ENCODE measurements at regions not wholly inside any gene's neighbourhood (a gene's known extent, or its start where the extent isn't known, plus 50 kb on each side); places are given as distances from the start of the nearest gene placed in this dataset.

DNA sequence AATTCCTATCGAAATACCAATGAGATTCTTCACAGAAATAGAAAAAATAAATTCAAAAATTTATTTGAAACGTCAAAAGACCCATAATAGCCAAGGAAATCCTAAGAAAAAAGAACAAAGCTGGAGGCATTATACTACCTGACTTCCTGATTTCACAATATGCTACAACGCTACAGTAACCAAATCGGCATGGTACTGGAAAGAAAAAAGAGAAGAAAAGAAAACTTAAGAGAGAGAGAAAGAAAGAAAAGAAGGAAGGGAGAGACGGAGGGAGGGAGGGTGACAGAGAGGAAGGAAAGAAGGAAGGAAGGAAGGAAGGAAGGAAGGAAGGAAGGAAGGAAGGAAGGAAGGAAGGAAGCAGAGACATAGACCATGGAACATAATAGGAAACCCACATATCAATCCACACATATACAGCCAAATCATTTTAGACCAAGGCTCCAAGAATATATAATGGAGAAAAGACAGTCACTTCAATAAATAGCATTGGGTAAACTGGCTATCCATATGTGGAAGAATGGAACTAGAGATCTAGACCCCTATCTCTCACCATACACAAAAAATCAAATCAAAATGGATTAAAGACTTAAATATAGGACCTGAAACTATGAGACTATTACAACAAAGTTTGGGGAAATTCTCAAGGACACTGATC is 118.6 kb upstream of the CNTN4 start:
- DNase-seq (ENCODE audit: extremely low read depth in 1 of 11, low read depth in 9 of 11, low spot score in 4 of 11): no peak

DNA sequence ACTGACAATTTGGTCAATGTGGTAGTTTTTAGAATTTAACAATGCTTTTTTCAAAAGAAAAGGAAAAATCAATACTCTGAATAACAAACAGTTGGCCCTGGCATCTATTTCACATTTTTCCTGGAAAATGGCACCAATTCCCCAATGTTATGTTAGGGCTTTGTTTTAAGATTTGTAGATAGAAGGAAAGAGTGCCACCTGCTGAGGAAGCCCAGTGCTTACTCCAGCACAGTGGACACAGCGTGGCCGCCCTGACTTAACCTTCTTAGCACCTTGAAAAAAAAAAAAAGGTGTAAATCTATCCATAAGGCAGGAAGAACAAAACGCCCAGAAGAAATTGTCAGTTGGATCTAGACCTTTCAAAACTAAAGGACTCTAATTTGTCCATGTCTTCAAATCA is 110.7 kb upstream of the CNTN4 start:
- DNase-seq (ENCODE audit: extremely low read depth in 1 of 11, low read depth in 9 of 11, low spot score in 4 of 11): no peak

DNA sequence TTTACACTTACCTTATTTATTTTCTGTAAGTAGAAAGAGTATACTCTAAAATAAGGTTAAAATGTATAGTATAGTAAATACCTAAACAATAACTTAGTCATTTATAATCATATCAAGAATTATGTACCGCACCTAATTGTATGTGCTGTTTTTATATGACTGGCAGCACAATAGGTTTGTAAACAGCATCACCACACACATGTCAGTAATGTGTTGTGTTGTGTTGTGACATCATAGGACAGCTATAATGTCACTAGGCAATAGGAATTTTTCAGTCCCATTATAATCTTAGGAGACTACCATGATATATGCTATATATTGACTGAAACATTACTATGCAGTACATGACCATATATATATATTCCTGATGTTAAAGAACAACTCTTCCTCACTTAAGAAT is 99.9 kb upstream of the CNTN4 start:
- no peak for DNase-seq (ENCODE audit: extremely low read depth in 1 of 11, low read depth in 9 of 11, low spot score in 4 of 11)

DNA sequence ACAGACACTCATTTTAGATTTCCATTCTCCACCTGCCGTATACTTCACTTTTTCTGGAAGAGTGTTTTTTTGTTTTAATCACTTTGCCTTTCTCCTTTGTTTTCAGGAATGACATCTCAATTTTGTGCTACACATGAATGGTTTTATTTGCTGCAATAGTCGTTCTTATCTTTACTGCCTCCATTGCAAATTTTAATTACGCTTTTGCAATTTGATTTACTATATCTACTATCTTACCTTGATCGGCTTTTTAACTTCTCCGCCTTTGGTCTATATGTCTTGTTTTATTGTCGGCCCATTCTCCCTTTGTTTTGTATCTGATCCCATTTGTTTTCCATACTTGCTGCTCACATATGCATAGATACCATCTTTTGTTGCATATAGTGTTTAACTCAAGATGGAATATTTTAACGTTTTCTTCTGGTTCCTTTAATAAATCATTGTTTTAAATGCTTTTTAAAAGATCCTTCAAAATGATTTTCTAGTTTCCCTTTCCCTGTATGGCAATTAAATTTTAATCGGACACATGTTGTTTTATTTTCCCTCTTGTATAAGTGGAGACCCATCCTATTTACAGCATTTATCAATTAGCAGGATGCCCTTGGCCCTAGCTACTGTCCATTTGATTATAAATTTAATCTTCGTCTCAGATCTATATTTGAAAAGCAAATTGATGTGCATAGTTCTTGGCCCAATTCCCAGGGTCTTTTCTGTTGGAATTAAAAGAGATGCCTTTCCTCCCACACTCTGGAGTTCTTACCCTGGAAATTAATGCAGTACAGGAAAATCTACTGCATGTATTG is 97.2 kb upstream of the CNTN4 start:
- DNase-seq (ENCODE audit: extremely low read depth in 1 of 11, low read depth in 9 of 11, low spot score in 4 of 11): peak in 7 of 11 donors; percentile 9 to 43 (median 18)

DNA sequence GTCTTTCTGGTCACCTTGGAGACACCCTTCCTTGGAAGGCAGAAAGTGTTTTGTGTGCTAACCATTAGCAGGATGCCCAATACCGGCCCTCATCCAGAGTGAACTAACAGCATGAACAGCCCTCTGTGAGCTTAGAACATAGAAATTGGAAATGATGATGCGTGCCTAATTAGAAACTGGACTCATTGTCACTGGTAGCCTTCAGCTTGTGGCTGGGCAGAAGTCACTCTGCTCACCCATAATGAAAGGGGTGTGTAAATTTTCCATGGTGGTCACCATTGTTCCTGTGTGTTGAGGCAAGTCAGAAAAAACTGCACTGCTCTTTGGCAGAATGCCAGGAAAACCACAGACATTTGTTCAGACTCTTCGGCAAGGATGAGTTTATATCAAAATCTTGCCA is 74.7 kb upstream of the CNTN4 start:
- no peak for DNase-seq (ENCODE audit: extremely low read depth in 1 of 11, low read depth in 9 of 11, low spot score in 4 of 11)

DNA sequence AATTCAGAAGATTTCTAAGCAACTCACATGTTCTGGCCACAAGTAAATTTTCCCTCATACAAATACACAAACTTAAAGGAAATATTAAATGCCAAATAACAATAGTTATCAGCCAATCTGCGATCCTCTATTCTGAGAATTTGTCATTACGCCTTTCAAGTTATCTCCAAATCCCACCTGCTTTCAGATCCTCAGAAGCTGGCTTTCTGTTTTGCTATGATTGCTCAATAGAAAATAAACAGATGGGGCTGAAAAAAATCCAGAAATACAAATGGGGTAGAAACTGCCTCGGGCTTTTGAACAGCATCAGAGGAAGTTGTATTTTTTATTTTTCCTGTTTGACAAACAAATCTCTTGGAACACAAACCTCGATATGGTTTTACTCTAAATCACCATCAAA is 74.0 kb upstream of the CNTN4 start:
- DNase-seq (ENCODE audit: extremely low read depth in 1 of 11, low read depth in 9 of 11, low spot score in 4 of 11): no peak

DNA sequence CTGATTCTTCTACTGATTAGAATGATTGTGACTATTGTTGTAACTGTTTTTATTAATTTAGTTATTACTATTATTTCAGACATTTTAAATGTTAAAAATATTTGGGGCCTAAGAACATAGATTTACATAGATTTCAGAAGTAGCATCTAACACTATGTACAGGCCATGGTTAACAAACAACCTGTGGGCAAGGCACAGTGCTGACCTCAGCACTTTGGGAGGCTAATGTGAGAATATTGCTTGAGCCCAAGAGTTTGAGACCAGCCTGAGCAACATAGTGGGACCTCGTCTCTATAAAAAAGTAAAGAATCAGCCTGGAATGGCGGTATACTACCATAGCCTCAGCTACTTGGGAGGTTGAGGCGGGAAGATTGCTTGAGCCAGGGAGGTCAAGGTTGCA is 69.1 kb upstream of the CNTN4 start:
- DNase-seq (ENCODE audit: extremely low read depth in 1 of 11, low read depth in 9 of 11, low spot score in 4 of 11): no peak

DNA sequence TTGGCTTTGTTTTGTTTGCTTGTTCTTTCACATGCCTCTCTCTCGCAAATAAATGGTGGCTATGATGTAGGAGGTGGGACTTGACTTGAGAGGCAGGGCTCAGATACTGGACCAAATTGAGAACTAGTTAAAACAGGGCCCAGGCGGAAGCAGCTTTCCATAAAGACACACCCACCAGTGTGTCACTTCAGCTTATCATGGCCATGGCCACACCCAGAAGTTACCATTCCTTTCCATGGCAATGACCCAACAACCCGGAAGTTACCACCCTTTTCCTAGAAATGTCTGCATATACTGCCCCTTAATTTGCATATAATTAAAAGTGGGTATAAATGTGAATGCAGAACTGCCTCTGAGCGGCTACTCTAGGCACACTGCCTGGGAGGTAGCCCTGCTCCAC is 62.6 kb upstream of the CNTN4 start:
- DNase-seq (ENCODE audit: extremely low read depth in 1 of 11, low read depth in 9 of 11, low spot score in 4 of 11): no peak

DNA sequence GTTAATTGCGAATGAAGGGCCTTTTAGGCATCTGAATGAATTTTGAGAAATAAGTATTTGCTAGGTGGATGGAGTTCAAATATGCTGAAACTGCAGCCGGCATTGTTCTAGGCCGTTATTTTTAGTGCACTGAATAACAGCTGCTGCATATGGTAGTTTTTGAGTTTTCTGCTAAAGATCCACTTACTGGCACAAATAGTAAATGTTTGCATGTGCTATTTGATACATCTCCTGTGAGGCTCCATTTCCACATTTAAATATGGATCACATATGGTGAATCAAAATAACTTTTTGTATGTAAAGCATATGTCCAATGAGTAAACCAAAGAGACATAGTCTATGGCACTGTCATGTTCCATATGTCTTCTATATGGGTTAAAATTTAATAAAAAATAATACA is 56.7 kb upstream of the CNTN4 start:
- no peak for DNase-seq (ENCODE audit: extremely low read depth in 1 of 11, low read depth in 9 of 11, low spot score in 4 of 11)
